ENCODE measurements at regions not wholly inside any gene's neighbourhood (a gene's known extent, or its start where the extent isn't known, plus 50 kb on each side); places are given as distances from the start of the nearest gene placed in this dataset.

- Histone ChIP-seq H3K4me3 (ENCODE audit: low read length) (no peak overlapping the region), H3K4me2 (ENCODE audit: low read length) (no peak overlapping the region), H3K9ac (ENCODE audit: low read depth, low read length) (no peak overlapping the region), H3K27me3 (ENCODE audit: control insufficient read depth, insufficient read depth, low read length) (peaks cover 84% of the 10 kb centered on the region), H3K36me3 (ENCODE audit: insufficient read depth, low read length) (no peaks in the 10 kb centered on the region), H3K4me1 (ENCODE audit: control insufficient read depth, insufficient read depth, low read length) (no peaks in the 10 kb centered on the region), H3K9me3 (replicated peaks; ENCODE audit: low read length) (no peaks in the 10 kb centered on the region)
Measured at GRCh38 chr21:36545776-36546511, 66.0 kb upstream of the CLDN14 start.

- Histone ChIP-seq H3K36me3 (ENCODE audit: insufficient read depth, low read length) (no peaks in the 10 kb centered on the region), H3K9me3 (replicated peaks; ENCODE audit: low read length) (no peaks in the 10 kb centered on the region), H3K9ac (ENCODE audit: low read depth, low read length) (no peak overlapping the region), H3K27me3 (ENCODE audit: control insufficient read depth, insufficient read depth, low read length) (peaks cover 74% of the 10 kb centered on the region), H3K4me3 (ENCODE audit: low read length) (no peak overlapping the region), H3K4me1 (ENCODE audit: control insufficient read depth, insufficient read depth, low read length) (peaks cover 12% of the 10 kb centered on the region), H3K4me2 (ENCODE audit: low read length) (no peak overlapping the region)
Measured at GRCh38 chr21:36547464-36547863, 67.5 kb upstream of the CLDN14 start.

DNA sequence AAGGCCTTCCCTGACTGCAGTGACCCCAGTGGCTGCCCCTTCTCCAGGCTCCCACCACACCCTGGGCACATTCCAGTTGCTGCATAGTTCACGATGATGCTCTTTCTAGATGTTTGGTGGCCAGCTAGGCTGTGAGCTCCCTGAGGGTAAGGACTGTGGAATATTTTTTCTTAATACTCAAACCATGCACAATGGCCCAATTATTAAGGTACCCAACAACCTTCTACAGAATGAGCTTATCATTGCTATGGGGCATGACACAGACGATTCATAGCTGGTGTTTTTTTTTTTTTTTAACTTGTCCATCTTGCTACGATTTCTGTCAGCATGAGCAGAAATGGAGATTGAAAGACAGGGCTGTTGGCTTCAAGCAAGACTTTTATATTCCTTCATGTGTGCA is 68.9 kb upstream of the CLDN14 start:
- no peaks in the 10 kb centered on the region for H3K9me3 ChIP-seq (replicated peaks; ENCODE audit: low read length)
- peaks cover 60% of the 10 kb centered on the region for H3K27me3 ChIP-seq (ENCODE audit: control insufficient read depth, insufficient read depth, low read length)
- H3K4me3 ChIP-seq (ENCODE audit: low read length): no peak overlapping the region
- H3K36me3 ChIP-seq (ENCODE audit: insufficient read depth, low read length): no peaks in the 10 kb centered on the region
- H3K4me2 ChIP-seq (ENCODE audit: low read length): no peak overlapping the region
- no peak overlapping the region for H3K9ac ChIP-seq (ENCODE audit: low read depth, low read length)
- peaks cover 12% of the 10 kb centered on the region for H3K4me1 ChIP-seq (ENCODE audit: control insufficient read depth, insufficient read depth, low read length)

GRCh38 chr21:36549470-36549869 is 69.5 kb upstream of the CLDN14 start:
- H3K36me3 ChIP-seq (ENCODE audit: insufficient read depth, low read length): no peaks in the 10 kb centered on the region
- no peak overlapping the region for H3K9ac ChIP-seq (ENCODE audit: low read depth, low read length)
- peaks cover 12% of the 10 kb centered on the region for H3K4me1 ChIP-seq (ENCODE audit: control insufficient read depth, insufficient read depth, low read length)
- H3K27me3 ChIP-seq (ENCODE audit: control insufficient read depth, insufficient read depth, low read length): peaks cover 54% of the 10 kb centered on the region
- H3K4me3 ChIP-seq (ENCODE audit: low read length): no peak overlapping the region
- H3K9me3 ChIP-seq (replicated peaks; ENCODE audit: low read length): no peaks in the 10 kb centered on the region
- H3K4me2 ChIP-seq (ENCODE audit: low read length): no peak overlapping the region

DNA sequence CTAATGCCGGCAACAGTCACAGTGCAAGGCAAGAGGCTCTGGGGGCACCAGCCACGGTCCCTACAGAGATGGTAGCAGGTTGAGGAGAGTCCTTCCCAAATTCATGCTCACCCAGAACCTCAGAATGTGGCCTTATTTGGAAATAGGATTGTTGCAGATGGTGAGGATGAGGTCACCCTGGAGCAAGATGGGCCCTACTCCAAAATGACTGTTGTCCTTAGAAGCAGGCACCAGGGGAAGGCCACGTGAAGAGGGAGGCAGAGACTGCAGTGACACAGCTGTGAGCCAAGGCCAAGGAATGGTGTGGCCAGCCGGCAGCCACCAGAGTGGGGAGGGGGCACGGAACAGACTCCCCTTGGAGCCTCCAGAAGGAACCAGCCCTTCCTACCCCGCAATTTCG is 70.8 kb upstream of the CLDN14 start:
- no peak overlapping the region for H3K4me3 ChIP-seq (ENCODE audit: low read length)
- H3K9me3 ChIP-seq (replicated peaks; ENCODE audit: low read length): no peaks in the 10 kb centered on the region
- no peak overlapping the region for H3K4me2 ChIP-seq (ENCODE audit: low read length)
- H3K36me3 ChIP-seq (ENCODE audit: insufficient read depth, low read length): no peaks in the 10 kb centered on the region
- peaks cover 12% of the 10 kb centered on the region for H3K4me1 ChIP-seq (ENCODE audit: control insufficient read depth, insufficient read depth, low read length)
- no peak overlapping the region for H3K9ac ChIP-seq (ENCODE audit: low read depth, low read length)
- peaks cover 47% of the 10 kb centered on the region for H3K27me3 ChIP-seq (ENCODE audit: control insufficient read depth, insufficient read depth, low read length)

DNA sequence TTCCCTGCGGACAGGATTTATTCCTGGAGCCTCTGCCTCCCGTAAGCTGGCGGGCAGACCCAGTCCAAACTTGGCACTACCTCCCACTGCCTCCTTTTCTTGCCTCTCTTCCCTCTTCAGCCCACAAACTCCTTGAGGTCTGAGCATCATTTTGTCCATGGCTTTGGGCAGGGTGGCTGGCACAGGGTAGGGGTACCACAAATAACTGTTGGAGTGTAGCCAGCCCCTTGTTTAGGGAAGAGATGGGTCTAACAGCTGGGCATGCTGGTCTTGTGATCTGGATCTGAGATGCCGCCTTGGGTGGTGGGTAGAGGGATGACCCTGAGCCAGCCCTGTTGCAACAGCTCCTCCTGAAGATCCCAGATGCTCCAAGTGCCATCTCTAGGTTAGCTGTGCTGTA is 71.4 kb upstream of the CLDN14 start:
- no peaks in the 10 kb centered on the region for H3K9me3 ChIP-seq (replicated peaks; ENCODE audit: low read length)
- H3K4me3 ChIP-seq (ENCODE audit: low read length): no peak overlapping the region

DNA sequence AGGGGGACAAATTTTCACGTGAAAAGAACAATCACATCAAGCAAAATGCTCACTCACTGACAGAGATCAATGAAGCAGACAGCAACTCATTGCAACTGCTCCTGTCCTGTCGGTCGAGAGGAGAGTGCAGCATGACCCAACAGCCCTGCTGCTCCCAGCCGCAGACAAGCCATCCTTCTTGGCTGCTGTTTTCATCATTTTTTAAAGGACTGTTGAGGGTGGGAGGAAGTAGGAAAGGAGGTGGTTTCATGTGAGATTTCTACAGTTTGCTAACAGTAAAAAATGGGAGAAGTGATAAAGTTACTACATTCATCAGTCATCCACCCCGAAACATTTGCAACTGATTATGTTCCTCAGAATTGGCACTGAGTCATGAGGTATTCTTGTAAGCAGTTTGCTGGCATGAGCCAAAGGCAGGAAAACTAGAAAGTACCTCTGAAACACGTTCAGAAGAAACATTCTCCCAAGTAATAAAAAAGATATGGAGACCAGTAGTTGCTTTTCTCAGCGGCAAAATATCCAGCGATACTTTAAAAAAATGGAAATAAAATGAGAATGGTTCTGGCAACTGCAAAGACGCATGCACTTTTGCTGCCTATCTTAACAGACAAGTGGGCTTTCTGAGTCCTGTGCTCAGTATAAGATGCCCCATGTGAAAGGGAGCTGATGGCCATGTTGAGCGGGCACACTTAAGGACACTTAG is 72.0 kb upstream of the CLDN14 start:
- no peaks in the 10 kb centered on the region for H3K36me3 ChIP-seq (ENCODE audit: insufficient read depth, low read length)
- no peak overlapping the region for H3K4me3 ChIP-seq (ENCODE audit: low read length)
- no peak overlapping the region for H3K9ac ChIP-seq (ENCODE audit: low read depth, low read length)
- H3K9me3 ChIP-seq (replicated peaks; ENCODE audit: low read length): no peaks in the 10 kb centered on the region
- H3K4me2 ChIP-seq (ENCODE audit: low read length): peak overlapping the region; percentile 43
- peaks cover 12% of the 10 kb centered on the region for H3K4me1 ChIP-seq (ENCODE audit: control insufficient read depth, insufficient read depth, low read length)
- H3K27me3 ChIP-seq (ENCODE audit: control insufficient read depth, insufficient read depth, low read length): peaks cover 48% of the 10 kb centered on the region

More for the DNA sequence above, 71.4 kb upstream of the CLDN14 start:
- peak overlapping the region; percentile 43 for H3K4me2 ChIP-seq (ENCODE audit: low read length)
- H3K4me1 ChIP-seq (ENCODE audit: control insufficient read depth, insufficient read depth, low read length): peaks cover 12% of the 10 kb centered on the region
- no peak overlapping the region for H3K9ac ChIP-seq (ENCODE audit: low read depth, low read length)
- H3K27me3 ChIP-seq (ENCODE audit: control insufficient read depth, insufficient read depth, low read length): peaks cover 47% of the 10 kb centered on the region
- no peaks in the 10 kb centered on the region for H3K36me3 ChIP-seq (ENCODE audit: insufficient read depth, low read length)

DNA sequence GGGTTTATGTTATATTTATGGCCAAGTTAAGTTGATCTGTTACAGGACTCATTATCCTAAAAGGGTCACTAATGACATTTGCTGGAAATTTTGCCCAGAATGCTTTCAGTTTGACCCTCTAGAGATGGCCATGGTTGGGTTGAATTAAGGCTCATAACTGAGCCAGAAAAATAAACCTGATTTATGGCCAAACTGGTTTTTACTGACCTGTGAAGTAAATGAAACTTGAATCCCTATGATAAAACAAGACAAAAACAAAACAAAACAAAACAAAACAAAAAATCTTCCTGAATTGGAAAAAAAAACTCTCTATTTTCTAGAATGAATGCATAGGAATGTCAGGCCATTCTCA is 72.5 kb upstream of the CLDN14 start:
- no peak overlapping the region for H3K4me2 ChIP-seq (ENCODE audit: low read length)
- peaks cover 45% of the 10 kb centered on the region for H3K27me3 ChIP-seq (ENCODE audit: control insufficient read depth, insufficient read depth, low read length)
- H3K9me3 ChIP-seq (replicated peaks; ENCODE audit: low read length): no peaks in the 10 kb centered on the region
- H3K4me1 ChIP-seq (ENCODE audit: control insufficient read depth, insufficient read depth, low read length): peaks cover 12% of the 10 kb centered on the region
- no peak overlapping the region for H3K9ac ChIP-seq (ENCODE audit: low read depth, low read length)
- H3K36me3 ChIP-seq (ENCODE audit: insufficient read depth, low read length): no peaks in the 10 kb centered on the region
- H3K4me3 ChIP-seq (ENCODE audit: low read length): no peak overlapping the region

GRCh38 chr21:36553406-36553805 is 73.5 kb upstream of the CLDN14 start:
- Histone ChIP-seq H3K4me2 (ENCODE audit: low read length) (no peak overlapping the region), H3K9ac (ENCODE audit: low read depth, low read length) (no peak overlapping the region), H3K36me3 (ENCODE audit: insufficient read depth, low read length) (no peaks in the 10 kb centered on the region), H3K9me3 (replicated peaks; ENCODE audit: low read length) (no peaks in the 10 kb centered on the region), H3K27me3 (ENCODE audit: control insufficient read depth, insufficient read depth, low read length) (peaks cover 47% of the 10 kb centered on the region), H3K4me3 (ENCODE audit: low read length) (no peak overlapping the region), H3K4me1 (ENCODE audit: control insufficient read depth, insufficient read depth, low read length) (peaks cover 12% of the 10 kb centered on the region)

DNA sequence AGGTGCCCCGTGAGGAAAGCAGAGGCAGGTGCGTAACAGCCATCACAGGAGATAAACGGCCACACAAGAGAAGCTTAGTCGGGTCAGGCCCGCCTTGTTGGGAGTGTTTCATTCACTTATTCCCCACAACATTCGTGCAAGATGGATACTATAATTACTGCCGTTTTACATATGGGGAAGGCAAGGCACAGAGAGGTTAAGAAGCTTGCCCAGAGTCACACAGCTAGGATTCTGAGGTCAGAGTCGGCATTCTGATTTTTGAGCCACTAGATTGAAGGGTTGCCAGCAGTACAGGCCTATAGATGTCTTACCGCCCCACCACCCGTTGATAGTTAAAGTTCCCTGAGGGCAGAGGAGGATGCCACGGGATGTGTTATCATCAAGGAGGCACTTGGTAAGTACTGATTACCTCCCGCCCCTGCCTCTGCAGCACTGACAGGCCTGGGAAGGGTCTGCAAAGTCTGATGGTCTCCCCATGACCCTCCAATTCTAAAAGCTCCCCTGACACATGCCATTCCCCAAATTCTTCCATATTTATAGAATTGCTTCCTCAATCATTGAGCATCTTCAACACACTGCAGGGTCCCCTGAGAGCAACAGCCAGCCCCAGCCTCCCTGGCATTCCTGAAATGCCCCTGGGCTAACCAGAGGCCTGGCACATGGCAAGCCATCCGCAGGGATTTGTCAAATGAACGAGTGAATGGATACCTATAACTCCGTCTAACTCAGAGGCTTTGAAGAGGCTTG is 74.7 kb upstream of the CLDN14 start:
- H3K9me3 ChIP-seq (replicated peaks; ENCODE audit: low read length): no peaks in the 10 kb centered on the region
- H3K4me2 ChIP-seq (ENCODE audit: low read length): no peak overlapping the region
- no peak overlapping the region for H3K4me3 ChIP-seq (ENCODE audit: low read length)
- H3K36me3 ChIP-seq (ENCODE audit: insufficient read depth, low read length): no peaks in the 10 kb centered on the region
- H3K9ac ChIP-seq (ENCODE audit: low read depth, low read length): no peak overlapping the region
- peaks cover 12% of the 10 kb centered on the region for H3K4me1 ChIP-seq (ENCODE audit: control insufficient read depth, insufficient read depth, low read length)
- H3K27me3 ChIP-seq (ENCODE audit: control insufficient read depth, insufficient read depth, low read length): peaks cover 41% of the 10 kb centered on the region

DNA sequence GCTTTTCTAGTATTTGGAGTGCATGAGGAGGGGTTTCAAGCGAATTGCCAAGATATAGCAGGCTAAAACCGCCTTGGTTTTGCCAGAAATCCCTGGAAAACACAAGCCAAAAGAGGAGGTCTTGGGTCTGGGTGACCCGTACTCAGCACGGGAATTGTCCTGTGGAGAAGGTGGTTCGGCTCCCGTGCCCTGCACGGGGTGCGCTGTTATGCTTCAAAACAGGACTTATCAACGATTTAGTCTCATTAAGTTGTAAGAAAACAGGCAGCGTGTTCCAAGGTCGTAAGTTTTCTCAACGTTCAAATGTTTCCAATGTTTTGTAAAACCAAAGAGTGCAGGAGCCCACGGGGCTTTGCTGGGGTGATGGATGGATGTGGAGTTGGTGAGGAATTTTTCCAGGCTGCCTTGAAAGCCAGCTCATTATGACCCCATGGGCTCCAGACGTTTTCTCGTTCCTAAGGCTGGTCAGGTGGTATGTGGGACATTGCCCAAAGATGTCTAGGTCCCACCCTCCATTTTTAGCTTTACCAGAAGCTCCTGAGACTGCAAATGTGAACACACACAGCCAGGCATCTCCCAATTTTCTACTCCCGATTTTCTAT is 75.4 kb upstream of the CLDN14 start:
- H3K9me3 ChIP-seq (replicated peaks; ENCODE audit: low read length): no peaks in the 10 kb centered on the region
- H3K4me3 ChIP-seq (ENCODE audit: low read length): no peak overlapping the region
- no peaks in the 10 kb centered on the region for H3K36me3 ChIP-seq (ENCODE audit: insufficient read depth, low read length)
- peaks cover 12% of the 10 kb centered on the region for H3K4me1 ChIP-seq (ENCODE audit: control insufficient read depth, insufficient read depth, low read length)
- no peak overlapping the region for H3K4me2 ChIP-seq (ENCODE audit: low read length)
- peaks cover 43% of the 10 kb centered on the region for H3K27me3 ChIP-seq (ENCODE audit: control insufficient read depth, insufficient read depth, low read length)
- H3K9ac ChIP-seq (ENCODE audit: low read depth, low read length): no peak overlapping the region
